B cell (primary cell): ENCODE measurements at regions not wholly inside any gene's neighbourhood (a gene's known extent, or its start where the extent isn't known, plus 50 kb on each side); places are given as distances from the start of the nearest gene placed in this dataset.

ENCODE experiments used
- ATAC-seq: fragments of 200-7000 bp; cut with Tn5 transposase; one replicate; pipeline ENCODE4 v1.10.0; 2021; ENCODE audit warnings: low read depth, mild to moderate bottlenecking, moderate number of reproducible peaks, moderate library complexity
- CTCF ChIA-PET: fragments of 350-600 bp; sonication (Branson Sonifier 250); formaldehyde crosslinking; loops from one replicate; lab custom pipeline; 2021; ENCODE audit warnings: antibody characterized with exemption, inconsistent platforms; lab: Charles Lee
- POLR2A ChIA-PET: fragments of 350-600 bp; sonication (Branson Sonifier 250); formaldehyde crosslinking; loops from one replicate; lab custom pipeline; 2021; ENCODE audit warnings: antibody characterized with exemption; lab: Charles Lee
- DNase-seq: peaks from one replicate; pipeline ENCODE4 v3.0.0; 2013
- H2AFZ ChIP-seq: 2 replicates; pipeline ENCODE4 v1.6.1; 2012; ENCODE audit warnings: mild to moderate bottlenecking, low read depth, low read length; ENCODE audit not compliant: insufficient read depth, poor library complexity, severe bottlenecking
- H3K27ac ChIP-seq, 2 donors: 1 replicate in 1 of 2; 2 replicates in 1 of 2; pipeline ENCODE4 v1.5.1; 2012 to 2013; ENCODE audit warnings: low read length in 2 of 2, mild to moderate bottlenecking in 2 of 2, moderate library complexity in 1 of 2
- H3K27me3 ChIP-seq, 4 experiments: fragments of 200-600 bp in 1 of 4; sonication (generic) in 1 of 4; replicated peaks in 1 of 4; 1 replicate in 2 of 4; 2 replicates in 2 of 4; pipeline versions ENCODE4 v1.6.1 to v1.7.0; 2013 to 2016; ENCODE audit warnings: low read length in 3 of 4, mild to moderate bottlenecking in 2 of 4, mixed read lengths in 1 of 4, moderate library complexity in 1 of 4; ENCODE audit not compliant: insufficient read depth in 4 of 4, control insufficient read depth in 3 of 4; ENCODE audit errors: control extremely low read depth in 1 of 4
- H3K36me3 ChIP-seq, 2 experiments: replicated peaks in 1 of 2; 1 replicate in 1 of 2; 2 replicates in 1 of 2; pipeline versions ENCODE4 v1.6.1 to v1.7.1; 2013; ENCODE audit warnings: low read length in 1 of 2; ENCODE audit not compliant: insufficient read depth in 2 of 2, control insufficient read depth in 1 of 2; ENCODE audit errors: control extremely low read depth in 1 of 2, extremely low read depth in 1 of 2
- H3K4me1 ChIP-seq, 2 donors: fragments of 200-600 bp in 1 of 2; sonication (generic) in 1 of 2; 1 replicate in 1 of 2; 2 replicates in 1 of 2; pipeline versions ENCODE4 v1.5.1 to v1.6.1; 2013 to 2017; ENCODE audit warnings: low read length in 2 of 2; ENCODE audit not compliant: control insufficient read depth in 2 of 2, insufficient read depth in 2 of 2
- H3K4me2 ChIP-seq: replicated peaks from 2 replicates; pipeline ENCODE3; 2012; ENCODE audit warnings: mild to moderate bottlenecking, low read depth, low read length; ENCODE audit not compliant: poor library complexity, severe bottlenecking
- H3K4me3 ChIP-seq, 5 experiments: fragments of 200-600 bp in 1 of 5; sonication (generic) in 1 of 5; 1 replicate in 3 of 5; 2 replicates in 2 of 5; pipeline versions ENCODE4 v1.5.1 to v1.7.0; 2011 to 2016; ENCODE audit warnings: low read length in 4 of 5, mild to moderate bottlenecking in 4 of 5, low read depth in 2 of 5, control low read depth in 1 of 5, moderate library complexity in 1 of 5; ENCODE audit not compliant: insufficient read depth in 1 of 5; ENCODE audit errors: control extremely low read depth in 1 of 5, extremely low read depth in 1 of 5
- H3K79me2 ChIP-seq: fragments of 200-600 bp; sonication (generic); one replicate; pipeline ENCODE4 v1.6.0; 2016; ENCODE audit warnings: low read length; ENCODE audit not compliant: control insufficient read depth, insufficient read depth
- H3K9ac ChIP-seq: fragments of 200-600 bp; sonication (generic); 2 replicates; pipeline ENCODE4 v1.6.1; 2017; ENCODE audit warnings: mild to moderate bottlenecking, low read length, moderate library complexity
- H3K9me3 ChIP-seq, 3 donors: one replicate each; pipeline versions ENCODE4 v1.6.1 to v1.7.1; 2013; ENCODE audit warnings: low read length in 2 of 3; ENCODE audit not compliant: control insufficient read depth in 2 of 3, insufficient read depth in 1 of 3; ENCODE audit errors: control extremely low read depth in 1 of 3
- H4K20me1 ChIP-seq: 2 replicates; pipeline ENCODE4 v1.6.0; 2012; ENCODE audit warnings: mild to moderate bottlenecking, low read length; ENCODE audit not compliant: insufficient read depth, control insufficient read depth, poor library complexity, severe bottlenecking
- H3K27ac Mint-ChIP-seq: one replicate; pipeline ENCODE4 v1.8.0; 2021; ENCODE audit warnings: mixed read lengths
- H3K27me3 Mint-ChIP-seq: one replicate; pipeline ENCODE4 v1.8.0; 2021; ENCODE audit warnings: mixed read lengths
- H3K4me1 Mint-ChIP-seq: one replicate; pipeline ENCODE4 v1.8.0; 2021; ENCODE audit warnings: mixed read lengths
- H3K4me3 Mint-ChIP-seq: one replicate; pipeline ENCODE4 v1.8.0; 2021; ENCODE audit warnings: mixed read lengths
- H3K9me3 Mint-ChIP-seq: one replicate; pipeline ENCODE4 v1.8.0; 2022; ENCODE audit warnings: mixed read lengths; ENCODE audit not compliant: insufficient read depth
- CTCF ChIP-seq: fragments of 200-600 bp; IDR thresholded peaks from one replicate; pipeline ENCODE4 v1.8.0; 2022; ENCODE audit warnings: antibody characterized with exemption, mild to moderate bottlenecking
- EZH2 ChIP-seq: IDR thresholded peaks from 2 replicates; pipeline ENCODE4 v1.6.1; 2012; ENCODE audit warnings: borderline replicate concordance, low read depth, mild to moderate bottlenecking, moderate library complexity, low read length; ENCODE audit not compliant: insufficient read depth, poor library complexity, severe bottlenecking
- WGBS: methylation state at CpG from one replicate; pipeline ENCODE4 v1.1.5; 2013; ENCODE audit warnings: missing lambda C conversion rate; ENCODE audit not compliant: insufficient coverage; 5-methylcytosine and 5-hydroxymethylcytosine counted together
- intact Hi-C: fragments of 100-400 bp; cut with micrococcal nuclease; formaldehyde crosslinking; loops from one replicate; pipeline ENCODE4 v1.10.0; 2022

- Mint-ChIP-seq H3K27me3 (no peaks in the 10 kb centered on the region), H3K9me3 (peaks cover 5% of the 10 kb centered on the region), H3K4me1 (no peaks in the 10 kb centered on the region), H3K27ac (no peak overlapping the region), H3K4me3 (no peak overlapping the region)
- Histone ChIP-seq H2AFZ (no peak overlapping the region), H3K9ac (no peak overlapping the region), H4K20me1 (no peaks in the 10 kb centered on the region), H3K79me2 (no peaks in the 10 kb centered on the region), H3K36me3 (no peaks in the 10 kb centered on the region), H3K4me2 (no peak overlapping the region), H3K4me1 (no peaks in the 10 kb centered on the region), H3K9me3 (no peaks in the 10 kb centered on the region), H3K27me3 (no peaks in the 10 kb centered on the region), H3K27ac (no peak overlapping the region), H3K4me3 (no peak overlapping the region)
- no peak for ATAC-seq
- DNase-seq, result no peak
- ChIA-PET POLR2A (no interaction called here), CTCF (no interaction called here)
- 90% methylated on average over 2 of the region's 2 CpGs for WGBS
- TF ChIP-seq CTCF, result no peak
- no peak for TF ChIP-seq EZH2
- intact Hi-C loops, result no loop called here
These were observed 966.6 kb downstream of the HACE1 start for GRCh38 chr6:103893141-103893581.

GRCh38 chr6:103886951-103887350 is 972.8 kb downstream of the HACE1 start:
- no CpG with 5 or more reads among the region's 1 CpG for WGBS
- POLR2A ChIA-PET, result no interaction called here
- H3K9me3 Mint-ChIP-seq, result peaks cover 5% of the 10 kb centered on the region

More at GRCh38 chr6:103886951-103887350, 972.8 kb downstream of the HACE1 start:
- H3K9ac ChIP-seq, result no peak overlapping the region
- H2AFZ ChIP-seq, result no peak overlapping the region
- no peaks in the 10 kb centered on the region for H4K20me1 ChIP-seq
- Mint-ChIP-seq H3K4me1 (no peaks in the 10 kb centered on the region), H3K27ac (no peak overlapping the region), H3K4me3 (no peak overlapping the region), H3K27me3 (no peaks in the 10 kb centered on the region)
- TF ChIP-seq EZH2 (no peak), CTCF (no peak)
- CTCF ChIA-PET, result no interaction called here
- DNase-seq (no peak), ATAC-seq (no peak)
- no peaks in the 10 kb centered on the region for H3K36me3 ChIP-seq
- H3K79me2 ChIP-seq, result no peaks in the 10 kb centered on the region
- no peaks in the 10 kb centered on the region for H3K27me3 ChIP-seq
- peaks cover 0 to 6% (median 0%) of the 10 kb centered on the region in 3 donors for H3K9me3 ChIP-seq
- no peak overlapping the region for H3K4me2 ChIP-seq
- no peak overlapping the region for H3K27ac ChIP-seq
- intact Hi-C loops, result no loop called here
- no peak overlapping the region for H3K4me3 ChIP-seq
- H3K4me1 ChIP-seq, result no peaks in the 10 kb centered on the region
